NCI-H2171 treated with DMSO at 0.1 percent for 48 hours (cell line): ENCODE measurements at regions not wholly inside any gene's neighbourhood (a gene's known extent, or its start where the extent isn't known, plus 50 kb on each side); places are given as distances from the start of the nearest gene placed in this dataset.

Experiments
- DNase-seq: peaks from one replicate; lab custom pipeline; 2025; lab: John Stamatoyannopoulos, UW

GRCh38 chr14:36465178-36465577 is 54.9 kb downstream of the NKX2-1 start:
- DNase-seq: no peak

DNA sequence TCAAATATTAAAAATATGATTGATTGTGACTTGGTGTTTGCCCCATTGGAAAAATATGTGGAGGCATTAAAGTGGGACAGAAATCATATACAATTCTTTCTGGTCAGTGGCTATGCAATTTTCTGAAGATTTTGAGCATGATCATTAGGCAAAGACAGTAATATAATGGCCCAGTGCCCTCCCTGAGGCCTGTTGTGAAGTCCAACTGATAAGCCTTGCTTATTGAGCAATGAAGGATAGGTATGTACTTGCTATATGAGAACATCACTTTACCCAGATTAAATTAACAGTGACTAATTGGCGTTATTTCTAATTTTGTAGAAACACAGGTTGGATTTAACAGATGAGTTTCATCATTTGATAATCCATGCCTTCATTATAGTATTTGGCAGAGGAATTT is 57.1 kb downstream of the NKX2-1 start:
- DNase-seq: no peak

GRCh38 chr14:36455241-36455627 is 64.8 kb downstream of the NKX2-1 start:
- no peak for DNase-seq

- no peak for DNase-seq
Measured at GRCh38 chr14:36454599-36455240, 65.3 kb downstream of the NKX2-1 start.

DNA sequence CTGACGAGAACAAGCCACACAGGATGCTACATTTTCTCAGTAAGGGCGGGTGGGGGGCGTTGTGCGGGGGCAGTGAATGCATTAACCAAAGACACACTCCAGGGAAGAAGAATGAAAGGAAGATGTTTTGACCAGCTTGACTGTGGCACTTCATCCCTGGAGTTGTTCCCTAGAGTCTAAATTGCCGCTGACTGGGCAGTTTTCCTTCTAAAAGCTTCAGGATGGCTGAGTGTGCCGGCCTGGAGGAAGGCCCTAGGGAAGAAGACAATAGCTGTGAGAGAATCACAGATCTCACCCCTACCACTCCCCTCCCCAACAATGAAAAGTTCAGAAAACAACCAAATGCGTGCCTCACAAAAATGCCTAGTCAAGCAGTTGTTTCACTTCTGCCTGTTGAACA is 67.2 kb downstream of the NKX2-1 start:
- no peak for DNase-seq

- DNase-seq: no peak
Measured at GRCh38 chr14:36451310-36452065, 68.5 kb downstream of the NKX2-1 start.

- no peak for DNase-seq
Measured at GRCh38 chr14:36450550-36450949, 69.5 kb downstream of the NKX2-1 start.

GRCh38 chr14:36449903-36450302 is 70.1 kb downstream of the NKX2-1 start:
- no peak for DNase-seq

DNA sequence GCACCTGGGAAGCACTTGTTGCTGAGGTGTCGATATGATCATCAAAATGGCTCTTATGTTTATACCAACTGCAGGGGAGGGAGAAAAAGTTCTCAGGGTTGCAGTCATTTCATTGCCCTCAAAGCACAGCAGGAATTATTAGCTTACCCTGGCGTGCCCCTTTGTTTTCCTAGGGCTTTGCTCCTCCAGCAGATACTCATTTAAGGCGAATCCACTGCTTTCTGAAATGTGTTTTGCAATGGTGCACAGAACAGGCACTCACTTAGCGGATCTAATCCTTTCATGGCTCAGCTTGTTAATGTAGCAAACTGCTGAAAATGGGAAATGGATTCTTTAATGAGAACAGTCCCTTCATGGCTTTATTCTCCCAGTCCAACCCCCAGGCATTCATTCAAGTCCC is 76.7 kb downstream of the NKX2-1 start:
- DNase-seq: no peak

GRCh38 chr14:36442824-36443241 is 77.2 kb downstream of the NKX2-1 start:
- DNase-seq: no peak

DNA sequence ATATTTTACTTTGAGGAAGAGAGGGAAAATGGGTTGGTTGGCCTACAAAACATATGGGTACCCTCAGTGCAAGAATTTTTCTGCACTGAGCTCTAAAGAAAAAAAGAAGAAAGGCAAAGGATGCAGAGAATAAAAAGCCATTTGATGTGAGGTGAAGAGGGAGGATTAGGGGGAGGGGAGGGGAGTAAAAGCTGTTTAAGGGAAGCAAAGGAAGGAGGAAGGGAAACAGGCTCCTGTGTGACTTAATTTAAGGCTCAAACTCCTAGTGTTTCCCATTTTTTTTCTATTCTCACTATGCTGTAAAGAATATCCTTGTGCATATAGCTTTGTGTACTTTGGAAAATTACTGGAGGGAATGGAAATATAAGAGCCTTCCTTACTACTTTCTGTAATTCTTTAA is 78.7 kb downstream of the NKX2-1 start:
- DNase-seq: no peak

DNA sequence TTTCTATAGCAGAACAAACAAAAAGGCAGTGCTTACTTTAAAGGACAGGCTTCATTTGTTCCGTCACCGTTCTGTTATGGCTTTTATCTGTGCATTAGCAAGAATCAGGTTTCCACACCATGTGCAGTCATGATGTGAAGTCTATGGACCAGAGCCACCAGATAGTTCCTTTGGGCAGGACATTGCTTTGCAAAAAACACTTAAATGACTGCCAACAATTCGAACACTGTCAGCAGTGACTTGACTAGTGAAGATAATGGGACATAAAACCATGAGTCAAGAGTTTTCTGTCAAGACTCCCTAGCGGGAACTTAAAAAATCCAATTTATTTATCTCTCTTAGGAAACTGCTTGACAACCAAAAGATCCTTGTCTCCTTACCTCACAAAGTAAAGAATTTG is 80.3 kb downstream of the NKX2-1 start:
- DNase-seq: peak; percentile 13

DNA sequence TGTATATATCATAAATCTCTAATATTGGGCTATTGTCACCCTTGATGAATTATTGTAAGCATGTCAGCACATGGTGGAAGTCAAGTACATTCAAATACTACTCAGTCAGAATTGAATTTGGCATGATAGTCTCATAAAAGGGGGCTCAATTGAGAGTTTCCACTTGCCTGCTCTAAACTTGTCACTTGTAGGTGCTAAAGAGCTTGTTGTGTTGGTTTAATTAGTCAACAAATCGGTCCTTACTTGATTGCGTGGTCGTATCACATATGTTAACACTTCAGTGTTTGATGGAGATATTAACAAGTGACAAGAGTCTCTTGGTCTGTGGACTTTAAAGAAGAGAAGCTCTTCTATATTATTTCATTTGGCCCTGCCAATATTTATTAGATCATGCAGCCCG is 81.1 kb downstream of the NKX2-1 start:
- no peak for DNase-seq

GRCh38 chr14:36430662-36431084 is 89.4 kb downstream of the NKX2-1 start:
- no peak for DNase-seq

GRCh38 chr14:36430169-36430568 is 89.9 kb downstream of the NKX2-1 start:
- no peak for DNase-seq

DNA sequence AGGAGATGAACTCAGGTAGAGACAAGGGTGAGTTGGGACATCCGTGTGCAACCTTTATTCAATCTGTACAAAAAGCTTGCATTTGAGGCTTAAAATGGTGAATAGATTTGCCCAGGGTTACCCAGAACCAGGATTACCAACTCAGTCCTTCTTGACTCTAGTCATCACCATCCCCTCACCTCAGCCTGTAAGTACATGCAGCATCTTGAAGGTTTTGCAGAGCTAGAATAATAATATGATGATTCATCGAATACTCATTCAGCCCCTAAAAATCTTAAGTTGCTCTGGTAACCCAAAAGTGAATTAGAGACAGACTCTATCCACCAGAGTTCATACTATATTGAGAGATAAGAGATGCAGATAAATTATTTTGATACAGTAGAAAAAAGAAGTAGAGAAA is 90.3 kb downstream of the NKX2-1 start:
- no peak for DNase-seq

DNA sequence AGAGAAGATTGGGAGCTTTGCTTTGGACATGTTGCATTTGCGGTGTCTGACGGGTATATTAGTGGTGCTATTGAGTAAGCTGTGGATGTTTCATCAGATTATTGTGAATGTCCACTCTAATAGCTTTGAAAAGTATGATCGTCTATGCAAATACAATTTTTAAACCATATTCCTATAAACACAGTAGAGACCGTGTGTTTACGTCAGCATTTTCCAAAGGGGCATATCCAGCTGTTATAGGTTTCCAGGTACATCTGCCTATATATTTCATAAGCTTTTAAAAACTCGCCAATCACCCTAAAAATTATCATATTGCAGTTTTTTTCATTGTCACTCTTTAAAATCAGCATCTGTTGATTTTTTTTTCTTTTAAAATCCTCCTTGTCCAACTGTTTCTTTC is 91.7 kb downstream of the NKX2-1 start:
- no peak for DNase-seq

- peak; percentile 91 for DNase-seq
Measured at GRCh38 chr14:36426836-36427235, 93.2 kb downstream of the NKX2-1 start.

GRCh38 chr14:36426113-36426512 is 93.9 kb downstream of the NKX2-1 start:
- no peak for DNase-seq

- peak; percentile 95 for DNase-seq
Measured at GRCh38 chr14:36424478-36425102, 95.4 kb downstream of the NKX2-1 start.

- DNase-seq: peak; percentile 45
Measured at GRCh38 chr14:36423430-36423829, 96.6 kb downstream of the NKX2-1 start.

GRCh38 chr14:36420149-36420687 is 99.8 kb upstream of the MBIP start:
- DNase-seq: no peak

DNA sequence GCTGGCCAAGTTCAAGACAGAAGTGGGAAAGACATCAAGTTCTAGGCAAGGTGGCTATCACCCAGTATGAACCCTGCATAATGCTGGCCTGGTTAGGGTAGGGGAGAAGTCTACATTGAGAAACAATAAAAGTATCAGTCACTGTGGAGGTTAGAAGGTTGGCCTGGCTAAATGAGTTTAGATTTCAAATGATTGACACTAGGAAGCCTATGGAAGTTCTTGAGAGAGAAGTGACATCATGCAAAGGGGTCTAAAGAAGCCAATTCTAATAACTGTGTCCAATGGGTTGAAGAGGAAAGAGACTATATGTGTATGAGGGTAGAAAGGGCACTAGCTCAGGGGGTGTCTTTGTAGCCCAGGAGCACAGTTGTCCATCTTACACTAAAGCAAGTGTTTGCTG is 98.5 kb upstream of the MBIP start:
- no peak for DNase-seq
